ENCODE measurements at regions not wholly inside any gene's neighbourhood (a gene's known extent, or its start where the extent isn't known, plus 50 kb on each side); places are given as distances from the start of the nearest gene placed in this dataset.

DNA sequence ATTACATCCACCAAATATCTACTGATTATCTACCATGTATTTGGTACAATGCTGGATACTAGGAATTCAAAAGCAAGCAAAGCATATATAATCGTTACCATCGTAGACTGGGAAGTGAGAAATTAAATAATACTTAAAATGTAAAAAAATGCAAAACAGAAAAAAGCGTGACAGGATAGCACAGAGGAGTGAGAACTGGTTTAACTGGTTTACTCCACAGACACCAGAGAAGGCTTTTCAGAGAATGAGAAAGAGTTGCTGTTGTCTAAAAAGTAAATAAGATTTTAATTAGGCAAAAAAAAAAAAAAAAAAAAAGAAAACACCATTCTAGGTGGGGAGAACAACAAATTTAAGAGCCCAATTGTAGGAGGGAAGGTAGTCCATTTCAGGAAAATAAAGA is 657.9 kb upstream of the ST8SIA4 start:
- no peak overlapping the region for H3K4me3 ChIP-seq
- H3K27me3 ChIP-seq = no peaks in the 10 kb centered on the region
- H3K36me3 ChIP-seq (replicated peaks in 1 of 2) = no peaks in the 10 kb centered on the region
- 79 to 88% (median 82%) methylated on average over 3 of the region's 3 CpGs for WGBS, 4 donors
- no peak for TF ChIP-seq POLR2A (IDR thresholded peaks at IDR 0.05)
- TF ChIP-seq, protein P1, sequence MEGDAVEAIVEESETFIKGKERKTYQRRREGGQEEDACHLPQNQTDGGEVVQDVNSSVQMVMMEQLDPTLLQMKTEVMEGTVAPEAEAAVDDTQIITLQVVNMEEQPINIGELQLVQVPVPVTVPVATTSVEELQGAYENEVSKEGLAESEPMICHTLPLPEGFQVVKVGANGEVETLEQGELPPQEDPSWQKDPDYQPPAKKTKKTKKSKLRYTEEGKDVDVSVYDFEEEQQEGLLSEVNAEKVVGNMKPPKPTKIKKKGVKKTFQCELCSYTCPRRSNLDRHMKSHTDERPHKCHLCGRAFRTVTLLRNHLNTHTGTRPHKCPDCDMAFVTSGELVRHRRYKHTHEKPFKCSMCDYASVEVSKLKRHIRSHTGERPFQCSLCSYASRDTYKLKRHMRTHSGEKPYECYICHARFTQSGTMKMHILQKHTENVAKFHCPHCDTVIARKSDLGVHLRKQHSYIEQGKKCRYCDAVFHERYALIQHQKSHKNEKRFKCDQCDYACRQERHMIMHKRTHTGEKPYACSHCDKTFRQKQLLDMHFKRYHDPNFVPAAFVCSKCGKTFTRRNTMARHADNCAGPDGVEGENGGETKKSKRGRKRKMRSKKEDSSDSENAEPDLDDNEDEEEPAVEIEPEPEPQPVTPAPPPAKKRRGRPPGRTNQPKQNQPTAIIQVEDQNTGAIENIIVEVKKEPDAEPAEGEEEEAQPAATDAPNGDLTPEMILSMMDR (IDR thresholded peaks at IDR 0.05) = no peak
- H3K9me3 ChIP-seq (replicated peaks in 1 of 3) = no peaks in the 10 kb centered on the region
- no peak for DNase-seq
- H3K4me1 ChIP-seq (replicated peaks in 1 of 2) = no peaks in the 10 kb centered on the region
- no peak overlapping the region for H3K27ac ChIP-seq
- intact Hi-C loops (cut with DNase I) = no loop called here

DNA sequence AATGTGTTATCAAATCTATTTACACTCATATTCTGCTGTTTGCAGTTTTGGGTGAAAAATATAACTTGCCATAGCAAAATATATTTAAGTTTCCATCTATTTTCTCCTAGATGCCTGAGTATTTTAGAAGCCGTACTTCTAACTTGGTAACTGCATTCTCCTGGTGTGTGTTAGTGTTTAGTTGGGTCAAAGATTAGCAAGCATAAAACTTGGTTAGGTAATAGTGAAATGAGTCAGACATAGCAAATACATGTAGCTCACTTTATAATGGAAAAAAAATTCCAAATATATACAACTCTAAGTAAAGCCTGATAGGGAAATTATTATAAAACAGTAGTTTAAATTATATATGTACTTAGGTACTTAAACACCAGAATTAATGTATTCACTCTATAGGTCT is 640.7 kb upstream of the ST8SIA4 start:
- H3K4me1 ChIP-seq (replicated peaks in 1 of 2) = no peaks in the 10 kb centered on the region
- no peaks in the 10 kb centered on the region for H3K36me3 ChIP-seq (replicated peaks in 1 of 2)
- TF ChIP-seq POLR2A (IDR thresholded peaks at IDR 0.05) = no peak
- TF ChIP-seq, protein P1 (IDR thresholded peaks at IDR 0.05) = no peak
- no peak overlapping the region for H3K4me3 ChIP-seq
- no peaks in the 10 kb centered on the region for H3K9me3 ChIP-seq (replicated peaks in 1 of 3)
- no peaks in the 10 kb centered on the region for H3K27me3 ChIP-seq
- no peak overlapping the region for H3K27ac ChIP-seq
- no peak for DNase-seq
- 81 to 90% (median 82%) methylated on average over 1 of the region's 1 CpG for WGBS, 4 donors
- intact Hi-C loops (cut with DNase I) = no loop called here

- no peak overlapping the region for H3K27ac ChIP-seq
- H3K4me3 ChIP-seq = no peak overlapping the region
- WGBS, 4 donors = 67 to 72% (median 70%) methylated on average over 3 of the region's 3 CpGs
- intact Hi-C loops (cut with DNase I) = no loop called here
- no peaks in the 10 kb centered on the region for H3K36me3 ChIP-seq (replicated peaks in 1 of 2)
- H3K4me1 ChIP-seq (replicated peaks in 1 of 2) = no peaks in the 10 kb centered on the region
- H3K27me3 ChIP-seq = no peaks in the 10 kb centered on the region
- TF ChIP-seq, protein P1 (IDR thresholded peaks at IDR 0.05) = no peak
- no peak for TF ChIP-seq POLR2A (IDR thresholded peaks at IDR 0.05)
- DNase-seq = no peak
- no peaks in the 10 kb centered on the region for H3K9me3 ChIP-seq (replicated peaks in 1 of 3)
Observed at GRCh38 chr5:101539315-101539714, 636.2 kb upstream of the ST8SIA4 start.

DNA sequence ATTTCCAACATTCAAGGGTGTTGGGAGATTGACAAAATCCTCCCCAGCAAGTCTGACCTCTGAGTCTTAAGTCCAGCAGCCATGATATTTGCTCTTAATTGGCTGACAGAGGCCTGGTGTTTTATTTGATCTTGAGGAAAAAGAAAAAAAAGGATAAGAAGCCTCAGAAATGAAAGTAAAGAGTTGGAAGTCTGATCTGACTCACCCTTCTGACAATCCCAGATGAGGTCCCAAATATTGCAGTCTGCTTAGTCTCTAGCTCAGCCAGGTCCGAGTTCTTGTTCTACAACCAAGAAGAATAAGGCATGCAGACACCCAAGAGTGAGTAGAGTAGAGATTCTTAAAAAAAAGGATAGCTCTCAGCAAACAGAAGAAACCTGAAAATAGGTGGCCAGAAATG is 632.5 kb upstream of the ST8SIA4 start:
- TF ChIP-seq, protein P1 (IDR thresholded peaks at IDR 0.05) = no peak
- no peak for TF ChIP-seq POLR2A (IDR thresholded peaks at IDR 0.05)
- intact Hi-C loops (cut with DNase I) = no loop called here

More for the DNA sequence above, 632.5 kb upstream of the ST8SIA4 start:
- Histone ChIP-seq H3K27me3 (no peaks in the 10 kb centered on the region), H3K36me3 (replicated peaks in 1 of 2) (no peaks in the 10 kb centered on the region), H3K4me3 (no peak overlapping the region), H3K27ac (no peak overlapping the region), H3K9me3 (replicated peaks in 1 of 3) (no peaks in the 10 kb centered on the region), H3K4me1 (replicated peaks in 1 of 2) (no peaks in the 10 kb centered on the region)
- DNase-seq = no peak
- WGBS, 4 donors = 63 to 73% (median 66%) methylated on average over 1 of the region's 1 CpG

Data from adrenal gland (tissue), 9 donors.